ENCODE measurements at regions not wholly inside any gene's neighbourhood (a gene's known extent, or its start where the extent isn't known, plus 50 kb on each side); places are given as distances from the start of the nearest gene placed in this dataset.

GRCh38 chr6:82487895-82488294 lies 124.3 kb downstream of the TPBG start:
- TF ChIP-seq, protein P1, sequence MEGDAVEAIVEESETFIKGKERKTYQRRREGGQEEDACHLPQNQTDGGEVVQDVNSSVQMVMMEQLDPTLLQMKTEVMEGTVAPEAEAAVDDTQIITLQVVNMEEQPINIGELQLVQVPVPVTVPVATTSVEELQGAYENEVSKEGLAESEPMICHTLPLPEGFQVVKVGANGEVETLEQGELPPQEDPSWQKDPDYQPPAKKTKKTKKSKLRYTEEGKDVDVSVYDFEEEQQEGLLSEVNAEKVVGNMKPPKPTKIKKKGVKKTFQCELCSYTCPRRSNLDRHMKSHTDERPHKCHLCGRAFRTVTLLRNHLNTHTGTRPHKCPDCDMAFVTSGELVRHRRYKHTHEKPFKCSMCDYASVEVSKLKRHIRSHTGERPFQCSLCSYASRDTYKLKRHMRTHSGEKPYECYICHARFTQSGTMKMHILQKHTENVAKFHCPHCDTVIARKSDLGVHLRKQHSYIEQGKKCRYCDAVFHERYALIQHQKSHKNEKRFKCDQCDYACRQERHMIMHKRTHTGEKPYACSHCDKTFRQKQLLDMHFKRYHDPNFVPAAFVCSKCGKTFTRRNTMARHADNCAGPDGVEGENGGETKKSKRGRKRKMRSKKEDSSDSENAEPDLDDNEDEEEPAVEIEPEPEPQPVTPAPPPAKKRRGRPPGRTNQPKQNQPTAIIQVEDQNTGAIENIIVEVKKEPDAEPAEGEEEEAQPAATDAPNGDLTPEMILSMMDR (IDR thresholded peaks at IDR 0.05) = no peak
- TF ChIP-seq KAT7 (CRISPR knock-in tag; IDR thresholded peaks at IDR 0.05; ENCODE audit: borderline replicate concordance) (no peak), NR2C2 (CRISPR knock-in tag; IDR thresholded peaks at IDR 0.05) (no peak), ZNF263 (CRISPR knock-in tag; IDR thresholded peaks at IDR 0.05; ENCODE audit: low read depth) (no peak)
- TF ChIP-seq, protein P2, sequence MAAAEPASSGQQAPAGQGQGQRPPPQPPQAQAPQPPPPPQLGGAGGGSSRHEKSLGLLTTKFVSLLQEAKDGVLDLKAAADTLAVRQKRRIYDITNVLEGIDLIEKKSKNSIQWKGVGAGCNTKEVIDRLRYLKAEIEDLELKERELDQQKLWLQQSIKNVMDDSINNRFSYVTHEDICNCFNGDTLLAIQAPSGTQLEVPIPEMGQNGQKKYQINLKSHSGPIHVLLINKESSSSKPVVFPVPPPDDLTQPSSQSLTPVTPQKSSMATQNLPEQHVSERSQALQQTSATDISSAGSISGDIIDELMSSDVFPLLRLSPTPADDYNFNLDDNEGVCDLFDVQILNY (CRISPR knock-in tag; IDR thresholded peaks at IDR 0.05) = no peak
